ENCODE measurements at regions not wholly inside any gene's neighbourhood (a gene's known extent, or its start where the extent isn't known, plus 50 kb on each side); places are given as distances from the start of the nearest gene placed in this dataset.

- Histone ChIP-seq H3K4me1 (ENCODE audit: control insufficient read depth in 3 of 3, insufficient read depth in 3 of 3, low read length in 3 of 3) (peaks cover 0 to 2% (median 0%) of the 10 kb centered on the region in 3 donors), H3K9me3 (ENCODE audit: control insufficient read depth in 3 of 3, low read length in 3 of 3) (peaks cover 0 to 2% (median 0%) of the 10 kb centered on the region in 3 donors), H3K27ac (ENCODE audit: low read depth, low read length) (no peak overlapping the region)
Observed at GRCh38 chr4:138312536-138312911, 70.4 kb upstream of the SLC7A11 start.

DNA sequence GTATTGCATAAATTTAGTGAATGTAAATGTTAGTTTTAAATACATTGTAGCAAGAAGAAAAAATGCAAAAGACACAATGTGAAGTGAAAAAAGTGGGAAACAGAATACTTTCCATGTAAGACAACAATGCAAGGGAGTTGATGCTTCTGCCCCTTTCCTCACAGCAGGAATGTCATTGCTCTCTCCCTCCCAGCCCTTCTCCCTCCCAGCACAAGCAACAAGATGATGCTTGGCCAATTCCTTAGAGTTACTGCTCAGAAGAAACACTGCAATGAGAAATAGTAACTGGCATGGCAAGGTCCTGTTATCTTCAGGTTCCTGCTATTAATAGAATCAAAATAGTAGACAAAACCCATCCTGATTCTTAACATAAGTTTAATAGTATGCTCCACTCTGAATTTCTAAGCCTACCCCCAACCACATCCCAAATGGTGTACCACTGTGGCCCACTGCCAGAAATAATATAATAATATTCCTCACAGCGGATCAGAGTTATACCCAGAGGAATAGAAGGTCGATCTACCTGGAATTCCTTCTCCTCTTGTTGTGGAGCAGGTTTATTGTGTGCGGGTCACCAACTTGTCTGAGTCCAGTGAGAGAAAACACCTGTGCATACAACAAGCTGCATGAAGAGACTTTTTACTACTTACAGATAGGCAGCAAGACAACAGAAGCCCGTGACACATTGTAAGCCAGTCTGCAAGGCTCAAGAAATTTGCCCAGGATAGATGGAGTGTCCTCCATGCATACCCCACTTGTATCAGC is 69.8 kb upstream of the SLC7A11 start:
- Histone ChIP-seq H3K4me3 (ENCODE audit: low read length in 3 of 3) (no peak overlapping the region), H3K9ac (ENCODE audit: low read depth in 1 of 3, low read length in 3 of 3) (no peak overlapping the region), H3K9me3 (ENCODE audit: control insufficient read depth in 3 of 3, low read length in 3 of 3) (peaks cover 0 to 2% (median 0%) of the 10 kb centered on the region in 3 donors)

More at GRCh38 chr4:138312536-138312911, 70.4 kb upstream of the SLC7A11 start:
- H3K9ac ChIP-seq (ENCODE audit: low read depth in 1 of 3, low read length in 3 of 3): no peak overlapping the region
- no peak overlapping the region for H3K4me3 ChIP-seq (ENCODE audit: low read length in 3 of 3)
- no peaks in the 10 kb centered on the region for H3K36me3 ChIP-seq (ENCODE audit: control insufficient read depth in 3 of 3, insufficient read depth in 3 of 3, low read length in 3 of 3)
- no peaks in the 10 kb centered on the region for H3K27me3 ChIP-seq (ENCODE audit: control insufficient read depth in 3 of 3, insufficient read depth in 3 of 3, low read length in 3 of 3)

GRCh38 chr4:138310991-138311390 is 68.8 kb upstream of the SLC7A11 start:
- H3K4me3 ChIP-seq (ENCODE audit: low read length in 3 of 3): no peak overlapping the region
- H3K27ac ChIP-seq (ENCODE audit: low read depth, low read length): no peak overlapping the region
- H3K36me3 ChIP-seq (ENCODE audit: control insufficient read depth in 3 of 3, insufficient read depth in 3 of 3, low read length in 3 of 3): no peaks in the 10 kb centered on the region
- peaks cover 0 to 2% (median 0%) of the 10 kb centered on the region in 3 donors for H3K4me1 ChIP-seq (ENCODE audit: control insufficient read depth in 3 of 3, insufficient read depth in 3 of 3, low read length in 3 of 3)
- peaks cover 0 to 2% (median 0%) of the 10 kb centered on the region in 3 donors for H3K9me3 ChIP-seq (ENCODE audit: control insufficient read depth in 3 of 3, low read length in 3 of 3)
- H3K27me3 ChIP-seq (ENCODE audit: control insufficient read depth in 3 of 3, insufficient read depth in 3 of 3, low read length in 3 of 3): no peaks in the 10 kb centered on the region
- no peak overlapping the region for H3K9ac ChIP-seq (ENCODE audit: low read depth in 1 of 3, low read length in 3 of 3)

More for the DNA sequence above, 69.8 kb upstream of the SLC7A11 start:
- no peaks in the 10 kb centered on the region for H3K27me3 ChIP-seq (ENCODE audit: control insufficient read depth in 3 of 3, insufficient read depth in 3 of 3, low read length in 3 of 3)
- H3K36me3 ChIP-seq (ENCODE audit: control insufficient read depth in 3 of 3, insufficient read depth in 3 of 3, low read length in 3 of 3): no peaks in the 10 kb centered on the region
- no peak overlapping the region for H3K27ac ChIP-seq (ENCODE audit: low read depth, low read length)
- H3K4me1 ChIP-seq (ENCODE audit: control insufficient read depth in 3 of 3, insufficient read depth in 3 of 3, low read length in 3 of 3): peaks cover 0 to 2% (median 0%) of the 10 kb centered on the region in 3 donors

DNA sequence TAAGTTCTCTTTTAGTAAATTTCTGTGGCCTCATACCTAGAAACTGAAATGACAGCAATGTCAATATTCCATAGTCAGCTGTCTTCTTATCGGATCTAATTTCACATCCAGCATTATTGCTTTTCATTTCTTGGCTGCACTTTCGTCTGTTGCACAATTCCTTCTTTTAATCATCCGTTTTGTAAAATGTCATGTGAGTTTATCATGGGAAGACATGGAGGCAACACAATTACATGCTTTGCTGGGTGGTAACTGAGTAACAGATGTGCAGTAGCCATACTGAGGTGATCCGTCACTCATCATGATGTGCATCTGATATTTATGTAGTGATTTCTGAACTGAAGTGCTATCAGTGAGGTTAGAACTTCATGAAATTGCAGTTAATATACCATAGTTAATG is 68.3 kb upstream of the SLC7A11 start:
- Histone ChIP-seq H3K4me1 (ENCODE audit: control insufficient read depth in 3 of 3, insufficient read depth in 3 of 3, low read length in 3 of 3) (peaks cover 0 to 2% (median 0%) of the 10 kb centered on the region in 3 donors), H3K36me3 (ENCODE audit: control insufficient read depth in 3 of 3, insufficient read depth in 3 of 3, low read length in 3 of 3) (no peaks in the 10 kb centered on the region), H3K27ac (ENCODE audit: low read depth, low read length) (no peak overlapping the region), H3K4me3 (ENCODE audit: low read length in 3 of 3) (no peak overlapping the region), H3K9me3 (ENCODE audit: control insufficient read depth in 3 of 3, low read length in 3 of 3) (peaks cover 0 to 2% (median 0%) of the 10 kb centered on the region in 3 donors), H3K9ac (ENCODE audit: low read depth in 1 of 3, low read length in 3 of 3) (no peak overlapping the region), H3K27me3 (ENCODE audit: control insufficient read depth in 3 of 3, insufficient read depth in 3 of 3, low read length in 3 of 3) (no peaks in the 10 kb centered on the region)

GRCh38 chr4:138308356-138308755 is 66.2 kb upstream of the SLC7A11 start:
- Histone ChIP-seq H3K9me3 (ENCODE audit: control insufficient read depth in 3 of 3, low read length in 3 of 3) (no peaks in the 10 kb centered on the region), H3K27me3 (ENCODE audit: control insufficient read depth in 3 of 3, insufficient read depth in 3 of 3, low read length in 3 of 3) (no peaks in the 10 kb centered on the region), H3K36me3 (ENCODE audit: control insufficient read depth in 3 of 3, insufficient read depth in 3 of 3, low read length in 3 of 3) (no peaks in the 10 kb centered on the region), H3K4me3 (ENCODE audit: low read length in 3 of 3) (no peak overlapping the region), H3K9ac (ENCODE audit: low read depth in 1 of 3, low read length in 3 of 3) (no peak overlapping the region), H3K4me1 (ENCODE audit: control insufficient read depth in 3 of 3, insufficient read depth in 3 of 3, low read length in 3 of 3) (peaks cover 0 to 2% (median 0%) of the 10 kb centered on the region in 3 donors), H3K27ac (ENCODE audit: low read depth, low read length) (no peak overlapping the region)

- H3K36me3 ChIP-seq (ENCODE audit: control insufficient read depth in 3 of 3, insufficient read depth in 3 of 3, low read length in 3 of 3): no peaks in the 10 kb centered on the region
- H3K4me1 ChIP-seq (ENCODE audit: control insufficient read depth in 3 of 3, insufficient read depth in 3 of 3, low read length in 3 of 3): peaks cover 0 to 2% (median 0%) of the 10 kb centered on the region in 3 donors
- H3K27ac ChIP-seq (ENCODE audit: low read depth, low read length): no peak overlapping the region
- no peak overlapping the region for H3K4me3 ChIP-seq (ENCODE audit: low read length in 3 of 3)
- no peaks in the 10 kb centered on the region for H3K9me3 ChIP-seq (ENCODE audit: control insufficient read depth in 3 of 3, low read length in 3 of 3)
- no peak overlapping the region for H3K9ac ChIP-seq (ENCODE audit: low read depth in 1 of 3, low read length in 3 of 3)
- no peaks in the 10 kb centered on the region for H3K27me3 ChIP-seq (ENCODE audit: control insufficient read depth in 3 of 3, insufficient read depth in 3 of 3, low read length in 3 of 3)
Observed at GRCh38 chr4:138307319-138307718, 65.2 kb upstream of the SLC7A11 start.

- no peak overlapping the region for H3K4me3 ChIP-seq (ENCODE audit: low read length in 3 of 3)
- H3K27ac ChIP-seq (ENCODE audit: low read depth, low read length): no peak overlapping the region
- H3K9ac ChIP-seq (ENCODE audit: low read depth in 1 of 3, low read length in 3 of 3): no peak overlapping the region
- no peaks in the 10 kb centered on the region for H3K27me3 ChIP-seq (ENCODE audit: control insufficient read depth in 3 of 3, insufficient read depth in 3 of 3, low read length in 3 of 3)
- no peaks in the 10 kb centered on the region for H3K4me1 ChIP-seq (ENCODE audit: control insufficient read depth in 3 of 3, insufficient read depth in 3 of 3, low read length in 3 of 3)
- no peaks in the 10 kb centered on the region for H3K36me3 ChIP-seq (ENCODE audit: control insufficient read depth in 3 of 3, insufficient read depth in 3 of 3, low read length in 3 of 3)
- no peaks in the 10 kb centered on the region for H3K9me3 ChIP-seq (ENCODE audit: control insufficient read depth in 3 of 3, low read length in 3 of 3)
Observed at GRCh38 chr4:138305050-138305449, 62.9 kb upstream of the SLC7A11 start.

- Histone ChIP-seq H3K4me3 (ENCODE audit: low read length in 3 of 3) (no peak overlapping the region), H3K27me3 (ENCODE audit: control insufficient read depth in 3 of 3, insufficient read depth in 3 of 3, low read length in 3 of 3) (no peaks in the 10 kb centered on the region), H3K9me3 (ENCODE audit: control insufficient read depth in 3 of 3, low read length in 3 of 3) (no peaks in the 10 kb centered on the region), H3K4me1 (ENCODE audit: control insufficient read depth in 3 of 3, insufficient read depth in 3 of 3, low read length in 3 of 3) (no peaks in the 10 kb centered on the region), H3K27ac (ENCODE audit: low read depth, low read length) (no peak overlapping the region), H3K36me3 (ENCODE audit: control insufficient read depth in 3 of 3, insufficient read depth in 3 of 3, low read length in 3 of 3) (no peaks in the 10 kb centered on the region), H3K9ac (ENCODE audit: low read depth in 1 of 3, low read length in 3 of 3) (no peak overlapping the region)
Observed at GRCh38 chr4:138301536-138301935, 59.4 kb upstream of the SLC7A11 start.

DNA sequence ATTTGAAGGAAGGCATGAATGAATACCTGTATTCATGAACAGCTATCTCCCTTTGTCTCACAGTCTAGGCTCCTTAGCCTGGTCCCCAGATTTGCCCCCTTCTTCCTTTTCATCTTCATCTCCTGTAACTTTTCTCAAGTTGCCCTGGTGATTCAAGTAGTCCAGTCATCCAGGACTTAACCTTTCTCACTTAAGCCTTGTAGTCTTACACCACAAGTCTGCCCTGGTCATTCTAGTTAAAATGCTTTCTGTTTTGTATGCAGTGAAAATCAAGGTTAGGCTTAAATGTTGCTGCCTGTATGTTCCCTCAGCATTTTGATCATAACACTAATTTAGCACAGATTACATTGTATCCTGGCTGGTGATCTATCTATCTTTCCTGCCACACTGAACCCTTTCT is 58.5 kb upstream of the SLC7A11 start:
- Histone ChIP-seq H3K9me3 (ENCODE audit: control insufficient read depth in 3 of 3, low read length in 3 of 3) (no peaks in the 10 kb centered on the region), H3K9ac (ENCODE audit: low read depth in 1 of 3, low read length in 3 of 3) (no peak overlapping the region), H3K27me3 (ENCODE audit: control insufficient read depth in 3 of 3, insufficient read depth in 3 of 3, low read length in 3 of 3) (no peaks in the 10 kb centered on the region), H3K4me1 (ENCODE audit: control insufficient read depth in 3 of 3, insufficient read depth in 3 of 3, low read length in 3 of 3) (no peaks in the 10 kb centered on the region), H3K4me3 (ENCODE audit: low read length in 3 of 3) (no peak overlapping the region), H3K27ac (ENCODE audit: low read depth, low read length) (no peak overlapping the region), H3K36me3 (ENCODE audit: control insufficient read depth in 3 of 3, insufficient read depth in 3 of 3, low read length in 3 of 3) (no peaks in the 10 kb centered on the region)

DNA sequence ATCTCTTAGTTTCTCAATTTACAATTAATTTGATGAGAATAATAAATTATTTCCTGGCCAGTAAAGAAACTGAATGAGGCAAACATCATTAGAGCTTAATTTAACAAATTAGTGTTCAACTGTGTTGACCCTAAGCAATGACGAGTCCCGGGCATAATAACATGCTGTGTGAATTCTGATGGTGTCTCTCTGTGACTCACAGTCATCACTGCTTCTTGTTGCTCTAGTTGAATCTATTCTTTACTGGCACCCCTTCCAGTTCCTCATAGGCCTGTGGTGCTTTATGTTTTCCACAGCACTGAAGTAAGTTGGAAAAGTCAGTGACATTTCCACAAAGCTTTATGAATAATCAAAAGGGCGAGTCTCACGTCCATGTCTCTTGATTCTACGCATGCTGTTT is 57.7 kb upstream of the SLC7A11 start:
- no peaks in the 10 kb centered on the region for H3K4me1 ChIP-seq (ENCODE audit: control insufficient read depth in 3 of 3, insufficient read depth in 3 of 3, low read length in 3 of 3)
- H3K4me3 ChIP-seq (ENCODE audit: low read length in 3 of 3): no peak overlapping the region
- H3K27ac ChIP-seq (ENCODE audit: low read depth, low read length): no peak overlapping the region
- H3K36me3 ChIP-seq (ENCODE audit: control insufficient read depth in 3 of 3, insufficient read depth in 3 of 3, low read length in 3 of 3): no peaks in the 10 kb centered on the region
- no peak overlapping the region for H3K9ac ChIP-seq (ENCODE audit: low read depth in 1 of 3, low read length in 3 of 3)
- no peaks in the 10 kb centered on the region for H3K9me3 ChIP-seq (ENCODE audit: control insufficient read depth in 3 of 3, low read length in 3 of 3)
- H3K27me3 ChIP-seq (ENCODE audit: control insufficient read depth in 3 of 3, insufficient read depth in 3 of 3, low read length in 3 of 3): no peaks in the 10 kb centered on the region
